PC-9 (cell line): ENCODE measurements at regions not wholly inside any gene's neighbourhood (a gene's known extent, or its start where the extent isn't known, plus 50 kb on each side); places are given as distances from the start of the nearest gene placed in this dataset.

Source experiments
- CTCF ChIP-seq: fragments of 200-600 bp; sonication (generic); conservative IDR thresholded peaks from 2 replicates; pipeline ENCODE4 v1.6.1; 2017; ENCODE audit warnings: mixed run types, antibody characterized with exemption, mild to moderate bottlenecking, moderate library complexity
- EZH2 ChIP-seq: fragments of 200-600 bp; sonication (generic); IDR thresholded peaks from 2 replicates; pipeline ENCODE4 v1.8.0; 2017; ENCODE audit warnings: antibody characterized with exemption, low read depth

DNA sequence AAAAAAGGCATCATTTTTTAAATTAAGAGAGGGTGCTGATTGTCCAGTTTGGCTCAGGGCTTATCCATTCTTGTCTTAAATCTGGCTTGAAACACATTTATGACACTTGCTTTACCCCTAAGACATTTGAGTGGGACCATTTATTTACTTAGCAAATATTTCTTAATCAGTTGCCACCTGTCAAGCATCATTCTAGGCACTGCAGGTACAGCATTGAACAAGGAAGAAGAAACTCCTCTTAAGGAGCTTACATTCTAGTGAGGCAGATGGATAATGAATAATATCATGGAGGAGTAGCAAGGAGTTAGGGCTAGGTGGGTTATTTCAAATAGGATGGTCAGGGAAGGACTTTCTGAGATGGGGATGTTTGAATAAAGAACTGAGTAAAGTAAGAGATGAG lies 189.8 kb downstream of the UTRN start:
- TF ChIP-seq CTCF (no peak), EZH2 (no peak)
